Islet of Langerhans (tissue), 1 donor: ENCODE measurements at regions not wholly inside any gene's neighbourhood (a gene's known extent, or its start where the extent isn't known, plus 50 kb on each side); places are given as distances from the start of the nearest gene placed in this dataset.
A peak's percentile ranks its signal among the peaks of the same experiment; 100 is the strongest.
"Not testable (repeated sequence)": the region's sequence is repeated elsewhere in the genome, so short reads cannot be mapped to it uniquely, and the experiment has no call there.

Experiments
- FAIRE-seq: peaks from one replicate; lab custom pipeline; 2011; peaks lifted over from hg19 to GRCh38; lab: Jason Lieb, UNC

GRCh38 chr12:105895197-105895832 is 243.4 kb downstream of the NUAK1 start:
- FAIRE-seq: not testable (repeated sequence)

GRCh38 chr12:105897311-105897725 is 241.4 kb downstream of the NUAK1 start:
- FAIRE-seq: no peak

- not testable (repeated sequence) for FAIRE-seq
Measured at GRCh38 chr12:105898271-105898670, 240.5 kb downstream of the NUAK1 start.

- no peak for FAIRE-seq
Measured at GRCh38 chr12:105899589-105899988, 239.2 kb downstream of the NUAK1 start.

- FAIRE-seq: no peak
Measured at GRCh38 chr12:105906561-105906960, 232.2 kb downstream of the NUAK1 start.

GRCh38 chr12:105907982-105908381 is 230.8 kb downstream of the NUAK1 start:
- FAIRE-seq: peak; percentile 74

- no peak for FAIRE-seq
Measured at GRCh38 chr12:105910030-105910429, 228.7 kb downstream of the NUAK1 start.

- FAIRE-seq: no peak
Measured at GRCh38 chr12:105911966-105912365, 226.8 kb downstream of the NUAK1 start.

GRCh38 chr12:105912882-105913678 is 225.7 kb downstream of the NUAK1 start:
- no peak for FAIRE-seq

GRCh38 chr12:105915997-105916759 is 222.6 kb downstream of the NUAK1 start:
- no peak for FAIRE-seq

GRCh38 chr12:105916760-105917039 is 222.1 kb downstream of the NUAK1 start:
- FAIRE-seq: no peak

- no peak for FAIRE-seq
Measured at GRCh38 chr12:105920161-105920684, 218.5 kb downstream of the NUAK1 start.

- FAIRE-seq: no peak
Measured at GRCh38 chr12:105921055-105921454, 217.7 kb downstream of the NUAK1 start.

- FAIRE-seq: no peak
Measured at GRCh38 chr12:105921872-105922669, 216.7 kb downstream of the NUAK1 start.

GRCh38 chr12:105922670-105923102 is 216.1 kb downstream of the NUAK1 start:
- FAIRE-seq: no peak

- FAIRE-seq: no peak
Measured at GRCh38 chr12:105924526-105925208, 214.1 kb downstream of the NUAK1 start.

GRCh38 chr12:105927564-105927963 is 211.2 kb downstream of the NUAK1 start:
- FAIRE-seq: no peak

- no peak for FAIRE-seq
Measured at GRCh38 chr12:105928436-105928835, 210.3 kb downstream of the NUAK1 start.

GRCh38 chr12:105929192-105929591 is 209.6 kb downstream of the NUAK1 start:
- no peak for FAIRE-seq

- no peak for FAIRE-seq
Measured at GRCh38 chr12:105930557-105931503, 207.9 kb downstream of the NUAK1 start.
